HEK293T (cell line): ENCODE measurements at regions not wholly inside any gene's neighbourhood (a gene's known extent, or its start where the extent isn't known, plus 50 kb on each side); places are given as distances from the start of the nearest gene placed in this dataset.

Experiments used
- CTCF ChIA-PET: fragments of 350-600 bp; formaldehyde crosslinking; extraction: SDS; loops from one replicate; lab custom pipeline; 2021; ENCODE audit warnings: antibody characterized with exemption, inconsistent platforms; lab: Yijun Ruan, JAX
- POLR2A ChIA-PET: fragments of 350-600 bp; formaldehyde crosslinking; extraction: SDS; loops from one replicate; lab custom pipeline; 2020; ENCODE audit warnings: antibody characterized with exemption, inconsistent platforms; lab: Yijun Ruan, JAX
- DNase-seq: peaks from one replicate; pipeline ENCODE4 v3.0.0; 2012; ENCODE audit warnings: mixed read lengths; ENCODE audit errors: extremely low spot score
- ARNT ChIP-seq: fragments of 450-650 bp; IDR thresholded peaks from 2 replicates; pipeline ENCODE4 v1.6.1; 2017; ENCODE audit warnings: mild to moderate bottlenecking
- BHLHE40 ChIP-seq: fragments of 450-650 bp; IDR thresholded peaks from 2 replicates; pipeline ENCODE4 v1.6.1; 2016; ENCODE audit warnings: mild to moderate bottlenecking, moderate library complexity, borderline replicate concordance
- CTBP1 ChIP-seq: fragments of 450-650 bp; IDR thresholded peaks from 2 replicates; pipeline ENCODE4 v1.6.1; 2016; ENCODE audit warnings: borderline replicate concordance
- ELF4 ChIP-seq: fragments of 450-650 bp; IDR thresholded peaks from 2 replicates; pipeline ENCODE4 v1.6.1; 2017; ENCODE audit warnings: antibody characterized with exemption
- FOXA1 ChIP-seq: fragments of 450-650 bp; IDR thresholded peaks from 2 replicates; pipeline ENCODE4 v1.6.1; 2016; ENCODE audit warnings: mild to moderate bottlenecking
- FOXK2 ChIP-seq: fragments of 450-650 bp; IDR thresholded peaks from 2 replicates; pipeline ENCODE4 v1.6.1; 2016; ENCODE audit warnings: mild to moderate bottlenecking
- FOXM1 ChIP-seq: fragments of 450-650 bp; IDR thresholded peaks from 2 replicates; pipeline ENCODE4 v1.6.1; 2017; ENCODE audit warnings: mild to moderate bottlenecking, borderline replicate concordance
- HDGF ChIP-seq: fragments of 450-650 bp; IDR thresholded peaks from 2 replicates; pipeline ENCODE4 v1.6.1; 2017; ENCODE audit warnings: antibody characterized with exemption, borderline replicate concordance
- L3MBTL2 ChIP-seq: fragments of 450-650 bp; conservative IDR thresholded peaks from 2 replicates; pipeline ENCODE4 v1.6.1; 2016; ENCODE audit warnings: mild to moderate bottlenecking
- LEF1 ChIP-seq: fragments of 450-650 bp; IDR thresholded peaks from 2 replicates; pipeline ENCODE4 v1.6.1; 2017; ENCODE audit warnings: mild to moderate bottlenecking, borderline replicate concordance
- NFRKB ChIP-seq: fragments of 450-650 bp; IDR thresholded peaks from 2 replicates; pipeline ENCODE4 v1.6.1; 2016; ENCODE audit warnings: mild to moderate bottlenecking, moderate library complexity
- PKNOX1 ChIP-seq: fragments of 450-650 bp; IDR thresholded peaks from 2 replicates; pipeline ENCODE4 v1.6.1; 2016
- SP1 ChIP-seq: fragments of 450-650 bp; IDR thresholded peaks from 2 replicates; pipeline ENCODE4 v1.6.1; 2017
- SUZ12 ChIP-seq: fragments of 450-650 bp; IDR thresholded peaks from 2 replicates; pipeline ENCODE4 v1.6.1; 2016; ENCODE audit warnings: mild to moderate bottlenecking
- TARDBP ChIP-seq: fragments of 450-650 bp; IDR thresholded peaks from 2 replicates; pipeline ENCODE4 v1.6.1; 2016
- ZNF384 ChIP-seq: fragments of 450-650 bp; IDR thresholded peaks from 2 replicates; pipeline ENCODE4 v1.6.1; 2016

GRCh38 chr10:57420881-57421280, 846.8 kb downstream of the IPMK start:
- POLR2A ChIA-PET: no interaction called here
- CTCF ChIA-PET: no interaction called here
- DNase-seq: no peak
- no peak for TF ChIP-seq CTBP1
- TF ChIP-seq TARDBP: no peak
- no peak for TF ChIP-seq FOXK2

GRCh38 chr10:57418476-57418875, 849.2 kb downstream of the IPMK start:
- TF ChIP-seq L3MBTL2: no peak
- no peak for TF ChIP-seq PKNOX1
- no peak for TF ChIP-seq SUZ12
- TF ChIP-seq NFRKB: no peak
- TF ChIP-seq HDGF: no peak
- TF ChIP-seq TARDBP: no peak
- TF ChIP-seq FOXK2: no peak
- TF ChIP-seq ELF4: no peak
- TF ChIP-seq CTBP1: no peak
- no peak for TF ChIP-seq LEF1
- no peak for TF ChIP-seq SP1
- TF ChIP-seq ZNF384: no peak
- TF ChIP-seq ARNT: no peak
- TF ChIP-seq BHLHE40: no peak
- no peak for TF ChIP-seq FOXM1
- no peak for TF ChIP-seq FOXA1
- POLR2A ChIA-PET: no interaction called here
- DNase-seq: no peak
- CTCF ChIA-PET: no interaction called here

- no peak for DNase-seq
- no peak for TF ChIP-seq SUZ12
- TF ChIP-seq BHLHE40: no peak
- TF ChIP-seq CTBP1: no peak
- TF ChIP-seq L3MBTL2: no peak
- no peak for TF ChIP-seq LEF1
- ChIA-PET CTCF (no interaction called here), POLR2A (no interaction called here)
Observed at GRCh38 chr10:57395923-57396322, 871.8 kb downstream of the IPMK start.

GRCh38 chr10:57367412-57367811, 900.3 kb downstream of the IPMK start:
- CTCF ChIA-PET: no interaction called here

GRCh38 chr10:57362811-57363210, 904.9 kb downstream of the IPMK start:
- DNase-seq: no peak
- TF ChIP-seq CTBP1 (no peak), ZNF384 (no peak), HDGF (no peak), FOXK2 (no peak), ELF4 (no peak), BHLHE40 (no peak), SP1 (no peak), L3MBTL2 (no peak), TARDBP (no peak), FOXM1 (no peak), ARNT (no peak), FOXA1 (no peak), PKNOX1 (no peak), SUZ12 (no peak), LEF1 (no peak), NFRKB (no peak)
- ChIA-PET CTCF (no interaction called here), POLR2A (no interaction called here)

More at GRCh38 chr10:57367412-57367811, 900.3 kb downstream of the IPMK start:
- no peak for DNase-seq
- TF ChIP-seq CTBP1 (no peak), FOXA1 (no peak), ELF4 (no peak), FOXK2 (no peak), FOXM1 (no peak)
- POLR2A ChIA-PET: no interaction called here

GRCh38 chr10:57353403-57354003, 914.2 kb downstream of the IPMK start:
- no peak for TF ChIP-seq ELF4
- TF ChIP-seq NFRKB: no peak
- no peak for TF ChIP-seq SP1
- no peak for TF ChIP-seq L3MBTL2
- no peak for TF ChIP-seq ZNF384
- TF ChIP-seq FOXA1: no peak
- no peak for TF ChIP-seq PKNOX1
- no peak for TF ChIP-seq LEF1
- no peak for TF ChIP-seq FOXK2
- TF ChIP-seq SUZ12: no peak
- TF ChIP-seq ARNT: no peak
- no peak for TF ChIP-seq TARDBP
- TF ChIP-seq CTBP1: no peak
- TF ChIP-seq HDGF: no peak
- TF ChIP-seq FOXM1: no peak
- no peak for TF ChIP-seq BHLHE40
- ChIA-PET POLR2A (no interaction called here), CTCF (no interaction called here)
- no peak for DNase-seq
